Kidney tubule cell (primary cell): ENCODE measurements at regions not wholly inside any gene's neighbourhood (a gene's known extent, or its start where the extent isn't known, plus 50 kb on each side); places are given as distances from the start of the nearest gene placed in this dataset.
"Not testable (repeated sequence)": the region's sequence is repeated elsewhere in the genome, so short reads cannot be mapped to it uniquely, and the experiment has no call there.

Experiments used
- DNase-seq: peaks from one replicate; pipeline ENCODE4 v3.0.0-alpha.2; 2018; ENCODE audit warnings: low spot score

- no peak for DNase-seq
These were observed 95.7 kb upstream of the ZNF648 start for GRCh38 chr1:182157187-182157586.

- DNase-seq = not testable (repeated sequence)
These were observed 92.9 kb upstream of the ZNF648 start for GRCh38 chr1:182154425-182154824.

- DNase-seq = peak; percentile 86
These were observed 88.0 kb upstream of the ZNF648 start for GRCh38 chr1:182149411-182149965.

DNA sequence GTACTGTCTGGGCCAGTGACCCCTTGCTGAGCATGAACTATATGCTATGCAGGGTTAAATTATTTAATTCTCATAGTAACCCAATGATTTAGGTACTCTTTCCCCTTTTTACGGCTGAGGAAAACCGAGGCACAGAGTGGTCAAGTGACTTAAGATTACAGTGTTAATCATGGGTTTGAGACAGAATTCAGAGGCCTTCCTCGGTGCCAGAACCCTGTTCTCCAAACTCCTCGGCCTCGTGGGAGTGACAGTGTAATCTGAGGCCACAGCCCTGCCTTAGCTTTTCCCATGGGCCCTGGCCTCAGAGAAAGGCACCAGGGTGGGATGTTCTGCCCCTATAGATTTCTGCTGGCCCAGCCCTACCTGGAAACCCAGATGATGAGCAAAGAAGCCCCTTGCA is 86.4 kb upstream of the ZNF648 start:
- DNase-seq = no peak

GRCh38 chr1:182147136-182147820 is 85.8 kb upstream of the ZNF648 start:
- DNase-seq = no peak

DNA sequence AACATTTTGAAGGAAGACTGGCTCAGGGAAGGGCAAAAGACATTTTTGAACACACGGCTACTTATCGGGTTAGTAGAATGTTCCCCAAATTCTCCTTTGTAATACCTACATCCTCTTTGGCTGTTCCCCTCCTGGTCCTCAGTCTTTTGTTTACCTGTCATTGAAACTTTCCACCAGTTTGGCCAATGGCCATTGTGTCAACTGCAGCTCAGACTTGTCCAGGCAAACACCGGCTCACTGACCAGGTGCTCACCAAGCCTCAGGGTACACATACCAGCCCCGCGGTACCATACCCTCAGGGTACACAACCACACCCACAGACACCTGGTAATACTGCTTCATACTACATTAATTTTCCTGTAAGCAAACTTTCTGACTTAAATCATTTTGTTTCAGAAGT is 84.8 kb upstream of the ZNF648 start:
- DNase-seq = no peak

DNA sequence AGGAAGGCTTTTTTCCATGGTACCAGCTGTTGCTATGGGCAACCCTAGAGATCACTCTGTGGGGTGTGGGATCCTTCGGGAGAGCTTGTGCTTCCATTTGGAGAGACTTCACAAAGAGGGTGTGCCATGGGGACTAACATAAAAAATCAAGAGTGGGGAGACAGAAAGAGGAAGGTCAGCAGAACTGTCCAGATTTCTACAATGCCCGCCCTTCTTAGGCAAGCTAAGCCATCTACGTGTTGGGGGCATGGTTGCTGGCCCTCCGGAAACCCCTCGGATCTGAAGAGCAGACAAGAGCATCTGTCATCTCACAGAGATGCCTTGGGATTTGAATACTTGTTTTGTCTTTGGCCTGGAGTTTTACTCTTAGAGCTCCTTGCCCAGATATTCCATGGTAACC is 83.9 kb upstream of the ZNF648 start:
- DNase-seq = no peak

GRCh38 chr1:182144646-182145030 is 83.1 kb upstream of the ZNF648 start:
- DNase-seq = no peak

DNA sequence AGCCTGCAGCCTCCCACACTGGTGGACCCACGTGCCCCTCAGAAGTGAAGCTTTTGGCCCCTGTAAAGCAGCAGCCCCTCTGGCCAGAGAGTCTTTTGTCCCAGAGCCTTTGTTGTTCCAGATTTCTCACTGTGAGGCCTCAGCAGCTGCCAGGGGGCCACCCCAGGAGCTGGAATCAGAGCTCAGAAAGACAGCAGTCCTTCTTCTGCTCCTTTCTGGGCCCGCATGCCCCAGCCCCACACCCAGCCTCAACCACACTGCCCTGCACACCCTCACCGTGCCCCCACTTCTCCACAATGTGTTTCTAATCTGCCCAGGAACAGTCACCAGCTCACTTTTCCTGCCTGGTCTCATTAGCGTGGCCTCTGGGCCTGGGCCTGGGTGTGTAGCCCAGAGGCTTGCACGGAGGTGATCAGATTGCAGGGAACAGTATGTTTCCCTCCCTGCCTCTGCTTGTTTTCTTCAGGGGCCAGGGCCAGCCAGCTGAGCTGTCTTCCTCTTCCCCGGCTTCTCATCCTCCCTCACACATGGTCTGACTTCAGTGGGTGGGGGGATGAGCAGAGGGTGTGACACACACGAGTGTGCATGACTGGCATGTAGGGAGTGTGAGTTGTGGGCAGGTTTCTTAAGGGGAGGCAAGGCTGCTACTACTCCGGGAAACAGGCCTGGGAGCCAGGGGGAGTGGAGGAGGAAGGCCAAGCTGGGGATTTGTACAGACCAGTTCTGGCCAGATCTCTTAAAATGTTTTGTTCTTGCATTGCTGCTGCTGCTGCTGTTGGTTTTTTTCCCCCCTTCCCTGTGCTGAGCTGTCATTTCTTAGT is 82.5 kb upstream of the ZNF648 start:
- DNase-seq = peak; percentile 56

- peak; percentile 78 for DNase-seq
These were observed 81.7 kb upstream of the ZNF648 start for GRCh38 chr1:182143154-182143657.

GRCh38 chr1:182142621-182143020 is 81.1 kb upstream of the ZNF648 start:
- no peak for DNase-seq

- DNase-seq = no peak
These were observed 79.5 kb upstream of the ZNF648 start for GRCh38 chr1:182141040-182141439.

DNA sequence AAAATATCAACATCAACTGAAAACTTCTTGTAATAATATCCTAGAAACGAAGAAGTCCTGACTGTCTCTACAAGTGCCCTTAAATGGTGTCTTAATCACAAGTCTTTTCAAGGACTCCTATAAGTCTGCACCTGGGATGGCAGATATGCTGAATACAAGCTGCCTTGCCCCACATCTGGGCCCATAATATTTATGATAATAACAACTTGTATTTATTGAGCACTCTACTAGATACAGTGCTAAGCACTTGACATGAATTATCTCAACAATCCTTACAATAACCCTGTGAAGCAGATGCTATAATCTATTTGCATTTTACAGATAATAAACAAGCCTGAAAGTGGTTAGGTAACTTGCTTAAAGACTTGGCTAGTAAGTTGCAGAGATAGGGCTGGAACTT is 78.0 kb upstream of the ZNF648 start:
- DNase-seq = no peak

- no peak for DNase-seq
These were observed 76.0 kb upstream of the ZNF648 start for GRCh38 chr1:182137546-182137945.

- no peak for DNase-seq
These were observed 74.4 kb upstream of the ZNF648 start for GRCh38 chr1:182135946-182136345.

DNA sequence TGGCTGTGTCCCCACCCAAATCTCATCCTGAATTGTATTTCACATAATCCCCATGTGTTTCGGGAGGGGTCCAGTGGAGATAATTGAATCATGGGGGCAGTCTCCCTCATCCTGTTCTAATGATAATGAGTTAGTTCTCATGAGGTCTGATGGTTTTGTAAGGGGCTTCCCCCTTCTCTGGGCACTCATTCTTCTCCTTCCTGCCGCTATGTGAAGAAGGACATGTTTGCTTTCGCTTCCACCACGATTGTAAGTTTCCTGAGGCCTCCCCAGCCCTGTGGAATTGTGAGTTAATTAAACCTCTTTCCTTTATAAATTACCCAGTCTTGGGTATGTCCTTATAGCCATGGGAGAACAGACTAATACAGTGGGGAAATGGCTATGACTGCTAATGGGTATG is 72.7 kb upstream of the ZNF648 start:
- DNase-seq = no peak

DNA sequence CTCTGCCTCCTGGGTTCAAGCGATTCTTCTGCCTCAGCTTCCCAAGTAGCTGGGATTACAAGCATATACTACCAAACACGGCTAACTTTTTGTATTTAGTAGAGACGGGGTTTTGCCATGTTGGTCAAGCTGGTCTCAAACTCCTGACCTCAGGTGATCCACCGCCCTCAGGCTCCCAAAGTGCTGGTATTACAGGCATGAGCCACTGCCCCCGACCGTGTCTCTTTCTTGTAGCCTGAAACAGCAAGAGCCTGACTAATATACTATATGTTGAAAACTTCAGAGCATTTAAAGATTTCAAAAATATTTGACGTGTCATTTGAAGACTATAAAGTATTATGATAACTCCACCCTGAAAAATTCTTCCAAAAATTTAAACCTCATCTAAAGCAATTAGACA is 71.7 kb upstream of the ZNF648 start:
- no peak for DNase-seq

- DNase-seq = no peak
These were observed 67.9 kb upstream of the ZNF648 start for GRCh38 chr1:182129398-182129797.

DNA sequence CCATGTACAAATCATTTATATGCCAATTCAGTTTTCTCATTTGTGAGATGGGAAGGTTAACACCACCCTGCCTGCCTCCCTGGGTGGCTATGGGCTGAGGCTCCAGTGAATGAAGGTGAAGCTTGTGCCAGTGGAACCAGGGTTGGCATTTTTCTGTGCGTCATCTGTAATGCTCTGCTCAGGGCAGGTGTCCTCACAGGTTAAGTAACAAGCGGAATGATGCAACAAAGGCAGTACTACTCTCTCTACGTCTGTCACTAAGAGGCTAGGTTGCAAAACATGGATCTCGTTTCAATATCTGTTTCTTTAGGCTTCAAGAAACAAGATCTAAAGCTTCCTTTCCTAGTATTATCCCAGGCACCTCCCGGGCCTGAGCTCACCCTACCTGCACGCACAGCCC is 67.0 kb upstream of the ZNF648 start:
- DNase-seq = no peak

DNA sequence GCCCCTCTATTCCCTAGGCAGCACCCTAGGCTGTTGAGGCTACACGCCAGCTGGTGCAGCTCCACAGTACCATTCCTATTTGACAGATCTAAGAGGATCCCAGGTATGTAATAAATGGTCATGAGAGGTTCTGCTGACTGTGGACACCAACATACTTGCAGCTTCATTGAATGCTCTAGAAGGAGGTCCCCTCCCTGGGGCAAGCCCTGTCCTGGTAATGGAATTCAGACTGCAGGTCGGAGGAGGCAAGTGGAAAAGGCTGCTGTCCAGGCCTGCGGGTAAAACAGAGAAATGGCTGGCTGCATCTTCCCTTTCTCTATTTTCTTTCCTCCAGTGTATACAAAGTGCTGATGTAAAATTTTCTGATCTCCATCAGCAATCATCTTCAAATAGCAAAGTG is 66.1 kb upstream of the ZNF648 start:
- DNase-seq = no peak

DNA sequence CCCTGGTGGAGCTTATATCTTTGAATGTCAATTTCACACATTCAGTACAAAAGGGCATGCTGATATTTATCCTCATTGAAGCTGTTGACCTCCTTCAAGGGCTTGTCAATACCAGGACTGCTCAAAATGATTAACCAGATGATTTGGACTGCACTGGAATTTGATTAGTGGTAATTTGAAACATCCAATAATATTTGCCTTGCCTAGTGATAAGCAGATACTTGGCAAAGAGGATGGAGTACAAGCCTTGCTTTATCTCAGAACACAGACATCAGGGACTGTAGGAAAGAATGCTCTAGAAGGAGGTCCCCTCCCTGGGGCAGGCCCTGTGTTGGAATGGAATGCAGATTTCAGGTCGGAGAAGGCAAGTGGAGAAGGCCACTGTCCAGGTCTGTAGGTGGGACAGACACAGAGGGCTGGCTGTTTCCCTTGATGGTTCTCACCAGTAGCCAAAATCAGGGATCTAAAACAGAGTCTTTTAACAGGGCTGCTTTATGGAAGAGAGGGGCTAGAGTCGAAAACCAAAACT is 64.8 kb upstream of the ZNF648 start:
- DNase-seq = no peak

GRCh38 chr1:182122913-182123260 is 61.4 kb upstream of the ZNF648 start:
- peak; percentile 25 for DNase-seq
